ENCODE measurements at regions not wholly inside any gene's neighbourhood (a gene's known extent, or its start where the extent isn't known, plus 50 kb on each side); places are given as distances from the start of the nearest gene placed in this dataset.

DNA sequence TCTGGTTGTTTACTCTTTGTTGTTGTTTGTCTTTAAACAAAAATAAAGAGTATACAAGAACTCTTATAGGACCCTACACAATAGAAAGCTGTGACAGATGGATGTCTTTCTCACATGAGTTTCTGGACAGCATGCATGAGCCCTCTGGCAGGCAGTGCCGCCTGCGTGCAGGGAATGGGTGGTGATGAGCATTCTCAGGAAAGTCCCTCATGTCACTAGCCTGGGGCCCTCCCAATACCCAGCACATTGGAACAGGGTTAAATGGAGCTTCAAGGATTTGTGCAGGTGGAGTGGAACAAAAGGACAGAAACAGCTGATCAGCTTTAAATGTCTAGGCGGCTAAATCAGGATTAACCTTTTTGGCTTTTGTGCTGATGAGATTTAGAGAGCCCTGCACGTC is 181.0 kb upstream of the CD180 start:
- DNase-seq (ENCODE audit: low read depth, low spot score) (no peak), FAIRE-seq (peak; percentile 9)
- TF ChIP-seq, protein P1, sequence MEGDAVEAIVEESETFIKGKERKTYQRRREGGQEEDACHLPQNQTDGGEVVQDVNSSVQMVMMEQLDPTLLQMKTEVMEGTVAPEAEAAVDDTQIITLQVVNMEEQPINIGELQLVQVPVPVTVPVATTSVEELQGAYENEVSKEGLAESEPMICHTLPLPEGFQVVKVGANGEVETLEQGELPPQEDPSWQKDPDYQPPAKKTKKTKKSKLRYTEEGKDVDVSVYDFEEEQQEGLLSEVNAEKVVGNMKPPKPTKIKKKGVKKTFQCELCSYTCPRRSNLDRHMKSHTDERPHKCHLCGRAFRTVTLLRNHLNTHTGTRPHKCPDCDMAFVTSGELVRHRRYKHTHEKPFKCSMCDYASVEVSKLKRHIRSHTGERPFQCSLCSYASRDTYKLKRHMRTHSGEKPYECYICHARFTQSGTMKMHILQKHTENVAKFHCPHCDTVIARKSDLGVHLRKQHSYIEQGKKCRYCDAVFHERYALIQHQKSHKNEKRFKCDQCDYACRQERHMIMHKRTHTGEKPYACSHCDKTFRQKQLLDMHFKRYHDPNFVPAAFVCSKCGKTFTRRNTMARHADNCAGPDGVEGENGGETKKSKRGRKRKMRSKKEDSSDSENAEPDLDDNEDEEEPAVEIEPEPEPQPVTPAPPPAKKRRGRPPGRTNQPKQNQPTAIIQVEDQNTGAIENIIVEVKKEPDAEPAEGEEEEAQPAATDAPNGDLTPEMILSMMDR (optimal IDR thresholded peaks at IDR 0.05 in 1 of 3, IDR thresholded peaks at IDR 0.05 in 1 of 3, conservative IDR thresholded peaks at IDR 0.05 in 1 of 3; ENCODE audit: extremely low read depth in 1 of 3, insufficient read depth in 2 of 3, low read length in 3 of 3), result no peak
- no peak for TF ChIP-seq EZH2 (IDR thresholded peaks at IDR 0.05; ENCODE audit: low read length)
- dilution Hi-C loops (cut with MboI; ENCODE audit: extremely low pct_ligation_motif_present, low sequenced_read_pairs), result no loop called here
- peaks cover 11% of the 10 kb centered on the region for H3K4me1 ChIP-seq (ENCODE audit: control insufficient read depth, extremely low read depth, insufficient read depth, low read length)
- no peaks in the 10 kb centered on the region for H3K9me1 ChIP-seq (ENCODE audit: control insufficient read depth, extremely low read depth, insufficient read depth, low read length)
- no peaks in the 10 kb centered on the region for H4K20me1 ChIP-seq (ENCODE audit: control insufficient read depth, extremely low read depth, insufficient read depth, low read length)
- no peak overlapping the region for H2AFZ ChIP-seq (ENCODE audit: control insufficient read depth, low read length)
- no peaks in the 10 kb centered on the region for H3K9me3 ChIP-seq (ENCODE audit: control insufficient read depth, low read depth, low read length)
- no peak overlapping the region for H3K4me2 ChIP-seq (ENCODE audit: control insufficient read depth, extremely low read depth, insufficient read depth, low read depth, low read length)
- H3K9ac ChIP-seq (ENCODE audit: control insufficient read depth, extremely low read depth, insufficient read depth, low read length), result no peak overlapping the region
- no peak overlapping the region for H3K4me3 ChIP-seq (ENCODE audit: control insufficient read depth in 2 of 3, extremely low read depth in 1 of 3, insufficient read depth in 2 of 3, low read depth in 1 of 3, low read length in 3 of 3)
- no peaks in the 10 kb centered on the region for H3K27me3 ChIP-seq (ENCODE audit: control insufficient read depth, extremely low read depth, insufficient read depth, low read length)
- H3K79me2 ChIP-seq (ENCODE audit: control insufficient read depth, insufficient read depth, low read length), result no peaks in the 10 kb centered on the region
- H3K36me3 ChIP-seq (ENCODE audit: control insufficient read depth in 2 of 2, extremely low read depth in 1 of 2, insufficient read depth in 2 of 2, low read length in 2 of 2), result no peaks in the 10 kb centered on the region
- no peak overlapping the region for H3K27ac ChIP-seq (ENCODE audit: control insufficient read depth, insufficient read depth, low read length)

DNA sequence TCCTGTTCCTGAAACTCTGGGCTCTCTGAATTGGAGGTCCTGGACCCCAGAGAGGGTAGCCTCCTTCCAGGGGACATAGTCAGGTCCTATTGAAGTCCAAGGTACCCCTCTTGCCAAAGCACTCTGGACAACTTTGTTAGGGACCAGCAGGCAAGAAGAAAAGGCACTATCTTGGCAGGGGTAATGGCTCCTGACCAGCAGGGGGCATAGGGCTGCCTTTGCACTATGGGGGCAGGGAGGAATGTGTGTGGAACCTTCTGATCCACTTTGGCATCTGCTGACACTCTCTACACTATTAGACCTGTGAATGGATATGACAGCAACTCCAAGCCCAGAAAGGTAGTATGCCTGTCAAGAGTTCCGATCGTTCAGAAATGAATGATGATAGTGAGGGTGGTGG is 179.0 kb upstream of the CD180 start:
- Histone ChIP-seq H2AFZ (ENCODE audit: control insufficient read depth, low read length) (no peak overlapping the region), H4K20me1 (ENCODE audit: control insufficient read depth, extremely low read depth, insufficient read depth, low read length) (no peaks in the 10 kb centered on the region), H3K4me1 (ENCODE audit: control insufficient read depth, extremely low read depth, insufficient read depth, low read length) (peaks cover 11% of the 10 kb centered on the region), H3K79me2 (ENCODE audit: control insufficient read depth, insufficient read depth, low read length) (no peaks in the 10 kb centered on the region), H3K27me3 (ENCODE audit: control insufficient read depth, extremely low read depth, insufficient read depth, low read length) (no peaks in the 10 kb centered on the region), H3K4me3 (ENCODE audit: control insufficient read depth in 2 of 3, extremely low read depth in 1 of 3, insufficient read depth in 2 of 3, low read depth in 1 of 3, low read length in 3 of 3) (no peak overlapping the region), H3K27ac (ENCODE audit: control insufficient read depth, insufficient read depth, low read length) (no peak overlapping the region), H3K9me3 (ENCODE audit: control insufficient read depth, low read depth, low read length) (no peaks in the 10 kb centered on the region), H3K36me3 (ENCODE audit: control insufficient read depth in 2 of 2, extremely low read depth in 1 of 2, insufficient read depth in 2 of 2, low read length in 2 of 2) (no peaks in the 10 kb centered on the region), H3K4me2 (ENCODE audit: control insufficient read depth, extremely low read depth, insufficient read depth, low read depth, low read length) (no peak overlapping the region), H3K9ac (ENCODE audit: control insufficient read depth, extremely low read depth, insufficient read depth, low read length) (no peak overlapping the region), H3K9me1 (ENCODE audit: control insufficient read depth, extremely low read depth, insufficient read depth, low read length) (no peaks in the 10 kb centered on the region)
- dilution Hi-C loops (cut with MboI; ENCODE audit: extremely low pct_ligation_motif_present, low sequenced_read_pairs), result no loop called here
- TF ChIP-seq, protein P1 (optimal IDR thresholded peaks at IDR 0.05 in 1 of 3, IDR thresholded peaks at IDR 0.05 in 1 of 3, conservative IDR thresholded peaks at IDR 0.05 in 1 of 3; ENCODE audit: extremely low read depth in 1 of 3, insufficient read depth in 2 of 3, low read length in 3 of 3), result peak; percentile 25 to 57 (median 46)
- TF ChIP-seq EZH2 (IDR thresholded peaks at IDR 0.05; ENCODE audit: low read length), result no peak
- FAIRE-seq, result no peak
- no peak for DNase-seq (ENCODE audit: low read depth, low spot score)
